AML-193 (cell line): ENCODE measurements at regions not wholly inside any gene's neighbourhood (a gene's known extent, or its start where the extent isn't known, plus 50 kb on each side); places are given as distances from the start of the nearest gene placed in this dataset.

Experiments
- DNase-seq, 2 experiments: peaks; one replicate each; lab custom pipeline; 2025; lab: John Stamatoyannopoulos, UW

DNA sequence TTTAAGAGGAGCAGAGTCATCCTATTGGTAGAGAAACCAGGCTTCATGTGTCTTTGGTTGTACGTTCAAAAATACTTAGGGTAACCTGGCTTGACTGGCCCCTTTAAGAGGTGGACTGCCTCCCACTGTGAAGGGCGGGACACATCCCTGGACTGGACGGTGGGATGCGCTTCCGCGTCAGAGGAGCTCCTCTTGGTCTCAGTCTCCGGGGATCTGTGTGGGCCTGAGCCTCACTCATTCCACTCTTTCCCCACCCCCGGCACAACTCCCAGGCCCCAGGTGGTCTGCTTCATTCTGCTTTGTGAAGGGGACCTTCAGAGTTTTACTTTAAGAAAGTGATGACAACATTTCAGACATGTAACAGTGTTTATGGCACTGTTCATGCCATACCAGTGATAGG is 601.1 kb downstream of the IRX1 start:
- DNase-seq, result no peak

- no peak for DNase-seq
These were observed 601.5 kb downstream of the IRX1 start for GRCh38 chr5:4197151-4197550.

DNA sequence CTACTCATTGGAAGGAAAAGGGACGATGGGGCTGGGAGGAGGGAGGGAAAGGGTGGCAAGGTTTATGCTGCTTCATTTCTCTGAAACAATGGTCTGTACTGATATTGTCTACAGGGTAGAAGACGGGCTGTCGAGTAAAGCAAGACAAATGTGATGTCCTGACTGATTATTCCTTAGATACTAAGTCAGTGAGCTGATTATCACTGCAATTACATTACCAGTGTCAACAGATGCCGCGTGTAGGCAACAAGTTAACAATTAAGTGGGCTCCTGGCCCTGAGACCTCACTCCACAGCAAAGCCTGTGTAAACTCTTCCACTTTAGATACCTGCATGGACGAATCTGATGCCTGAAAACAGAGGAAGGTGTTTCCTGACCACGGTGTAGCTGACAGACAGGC is 602.8 kb downstream of the IRX1 start:
- DNase-seq, result no peak

DNA sequence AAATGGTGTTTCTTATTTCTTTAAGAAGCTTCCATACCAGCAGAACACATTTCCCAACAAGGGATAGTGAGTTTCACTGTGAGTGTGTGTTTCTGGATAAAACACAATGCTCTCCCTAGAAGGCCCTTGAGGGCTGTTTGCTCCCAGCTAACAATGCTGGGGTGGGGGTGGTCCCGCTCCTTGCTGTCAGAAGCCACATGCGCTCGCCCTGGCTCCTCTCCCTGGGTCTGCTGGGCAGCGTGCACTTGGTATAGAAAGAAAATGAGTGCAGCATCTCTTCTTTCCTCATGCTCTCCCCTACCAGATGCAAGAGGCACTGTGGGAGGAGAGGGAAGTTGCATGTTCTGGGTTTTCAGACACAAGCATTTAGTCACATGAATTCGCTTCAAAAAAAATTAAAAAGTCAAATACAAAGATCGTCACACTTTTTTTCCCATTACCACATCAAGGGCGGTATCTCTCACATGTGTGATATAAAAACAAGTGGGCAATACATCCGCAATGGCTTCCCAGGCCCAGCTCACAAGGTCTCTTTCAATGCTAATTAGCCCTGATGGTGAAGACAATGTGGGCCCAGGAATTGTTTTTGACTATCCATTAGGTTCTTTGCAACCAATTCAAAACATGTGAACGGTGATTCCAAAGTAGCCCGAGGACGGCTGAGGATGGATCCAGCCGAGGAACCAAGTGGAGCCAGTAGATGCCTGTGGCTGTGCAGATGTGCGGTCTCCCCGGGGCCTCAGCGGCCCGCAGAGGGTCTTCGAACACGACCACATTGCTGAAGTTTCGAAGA is 603.6 kb downstream of the IRX1 start:
- DNase-seq, result no peak

DNA sequence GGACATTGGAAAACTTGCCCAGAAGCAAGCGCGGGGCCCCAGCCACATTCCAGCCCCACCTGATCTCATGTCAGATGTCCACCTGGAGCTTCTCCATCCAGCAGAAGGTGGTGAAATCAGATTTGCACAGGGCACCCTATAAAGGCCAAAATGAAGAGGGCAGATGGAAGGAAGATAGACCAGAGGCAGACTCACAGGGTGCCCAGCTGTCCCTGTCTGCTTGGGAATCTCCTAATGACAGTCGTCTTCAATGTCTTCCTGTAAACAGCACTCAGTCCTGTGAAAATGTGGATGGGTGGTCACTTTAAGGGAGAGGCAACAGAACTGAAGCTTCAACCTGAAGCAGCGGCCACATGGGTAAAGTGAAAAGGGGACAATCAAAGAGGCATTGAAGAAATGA is 607.5 kb downstream of the IRX1 start:
- DNase-seq, result no peak

DNA sequence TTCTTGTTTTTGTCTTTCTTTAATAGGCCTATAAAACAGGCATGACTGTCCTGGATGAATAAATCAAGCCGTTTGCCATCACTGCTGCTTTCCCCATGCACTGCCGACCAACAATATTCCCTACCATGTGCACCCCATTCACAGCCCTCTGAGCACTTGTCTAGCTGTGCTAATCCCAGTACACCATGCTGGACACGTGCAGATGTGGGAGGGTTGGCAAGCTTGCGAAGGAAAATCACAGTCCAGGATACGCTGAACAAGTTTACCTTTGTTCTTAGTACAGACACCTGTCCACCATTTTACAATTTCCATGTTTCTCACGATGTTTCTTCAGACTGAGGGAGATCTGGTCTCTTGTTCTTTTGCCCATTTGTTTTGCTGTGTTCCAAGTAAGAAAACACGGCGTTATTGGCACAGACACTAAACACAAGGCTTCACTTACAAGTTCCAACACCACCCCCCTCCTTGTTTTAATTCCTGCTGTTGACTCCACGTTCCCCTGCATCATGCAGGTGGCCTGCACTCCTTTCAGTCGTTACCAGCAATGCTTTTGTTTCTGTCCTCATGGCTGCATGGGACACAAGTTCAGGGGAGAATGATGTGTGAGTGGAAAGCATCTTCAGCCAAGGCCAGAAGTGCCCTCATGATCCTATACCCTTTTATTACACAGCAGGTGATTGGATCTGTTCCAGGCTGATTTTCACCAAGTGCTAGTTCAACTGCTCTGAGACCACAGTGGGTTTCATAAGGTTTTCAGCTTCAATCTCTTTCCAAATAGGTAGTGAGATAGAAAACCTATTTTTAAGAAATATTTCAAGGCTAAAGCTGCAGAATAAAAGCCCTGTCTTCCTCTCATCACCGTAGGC is 608.9 kb downstream of the IRX1 start:
- no peak for DNase-seq

- no peak for DNase-seq
These were observed 609.8 kb downstream of the IRX1 start for GRCh38 chr5:4205398-4205797.

DNA sequence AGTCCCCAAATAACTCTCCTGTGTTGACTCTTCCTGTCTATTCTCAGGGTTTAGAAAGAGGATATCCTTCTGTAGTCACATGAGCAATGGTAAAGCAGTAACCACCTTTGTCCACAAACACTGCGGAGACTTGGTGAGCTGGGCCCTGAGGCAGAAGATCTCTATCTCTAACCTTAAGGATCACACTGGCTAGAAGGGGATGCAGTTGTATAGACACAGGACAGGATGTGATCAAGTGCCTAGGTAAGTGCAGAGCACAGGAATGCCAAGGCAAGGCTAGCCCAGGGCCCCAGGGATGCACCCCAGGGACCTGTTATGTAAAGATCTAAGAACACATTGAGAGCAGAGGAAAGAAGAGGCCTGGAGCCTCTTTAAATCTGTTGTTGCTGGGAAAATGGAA is 610.5 kb downstream of the IRX1 start:
- DNase-seq, result no peak

DNA sequence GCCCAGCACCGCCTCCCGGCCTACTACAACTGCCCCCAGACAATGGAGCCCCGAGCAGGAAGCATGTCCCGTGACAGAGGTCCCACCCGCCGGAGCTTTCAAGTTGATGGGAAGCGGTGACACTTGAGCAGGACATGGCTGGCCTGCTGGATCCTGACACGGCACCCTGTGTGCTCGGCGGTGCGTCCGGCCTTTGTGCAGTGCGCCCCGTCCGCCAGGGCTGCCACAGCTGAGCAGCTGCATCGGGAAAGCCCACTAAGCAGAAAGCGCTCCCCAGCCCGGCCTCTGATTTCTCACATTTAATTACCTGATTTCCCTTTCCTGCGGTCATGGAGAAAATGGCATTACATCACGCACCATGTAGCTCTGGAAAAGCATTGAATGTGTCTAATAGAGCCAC is 611.9 kb downstream of the IRX1 start:
- DNase-seq, result no peak

DNA sequence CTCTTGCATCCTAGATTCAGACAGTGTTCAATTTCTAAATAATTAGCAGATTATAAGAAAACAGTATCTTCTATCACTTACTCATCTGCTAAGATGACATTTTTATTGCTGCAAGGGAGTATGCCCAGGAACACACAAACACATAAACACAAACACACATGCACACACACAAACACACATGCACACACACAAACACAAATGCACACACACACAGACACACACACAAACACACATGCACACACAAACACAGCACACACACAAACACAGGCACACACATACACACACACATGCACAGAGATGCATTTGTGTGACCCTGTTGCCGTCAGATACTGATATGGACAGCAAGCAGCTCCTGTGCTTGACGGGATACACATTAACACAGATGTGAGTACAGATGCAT is 612.9 kb downstream of the IRX1 start:
- no peak for DNase-seq

GRCh38 chr5:4208996-4209395 is 613.4 kb downstream of the IRX1 start:
- DNase-seq, result no peak

DNA sequence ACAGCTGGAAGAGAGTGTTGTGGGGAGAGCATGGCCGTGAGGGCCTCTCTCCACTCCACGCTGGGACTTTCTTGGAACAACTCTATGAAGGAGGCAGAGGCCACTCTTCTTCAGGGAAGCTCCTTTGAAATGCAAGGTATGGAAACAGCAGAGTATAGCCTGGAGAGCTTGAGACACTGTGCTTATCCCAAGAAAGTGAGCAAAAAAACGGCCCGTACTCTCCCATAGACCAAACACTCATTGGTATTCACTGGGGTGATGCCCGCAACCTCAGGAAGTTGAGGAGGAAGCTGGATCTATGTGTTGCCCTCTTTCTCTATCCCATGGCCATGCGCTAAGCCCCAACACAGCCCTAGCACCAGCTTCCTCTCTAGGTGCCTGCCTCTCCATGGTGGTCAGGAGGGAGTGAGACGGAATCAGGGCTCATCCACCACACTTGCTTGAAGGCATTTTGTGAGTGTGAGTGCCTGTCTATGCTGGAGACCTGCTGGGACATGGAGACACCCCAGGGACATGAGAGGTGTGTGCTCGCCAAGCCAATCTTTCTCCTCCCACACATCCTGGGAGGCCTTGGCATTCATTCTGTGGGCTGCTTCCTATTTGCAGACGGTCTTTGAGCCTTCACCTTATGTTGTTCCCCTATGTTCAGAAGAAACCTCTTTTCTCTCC is 616.6 kb downstream of the IRX1 start:
- no peak for DNase-seq

GRCh38 chr5:4212981-4213819 is 617.6 kb downstream of the IRX1 start:
- DNase-seq, result no peak

GRCh38 chr5:4215143-4215542 is 619.5 kb downstream of the IRX1 start:
- DNase-seq, result no peak

GRCh38 chr5:4216142-4216541 is 620.5 kb downstream of the IRX1 start:
- no peak for DNase-seq

DNA sequence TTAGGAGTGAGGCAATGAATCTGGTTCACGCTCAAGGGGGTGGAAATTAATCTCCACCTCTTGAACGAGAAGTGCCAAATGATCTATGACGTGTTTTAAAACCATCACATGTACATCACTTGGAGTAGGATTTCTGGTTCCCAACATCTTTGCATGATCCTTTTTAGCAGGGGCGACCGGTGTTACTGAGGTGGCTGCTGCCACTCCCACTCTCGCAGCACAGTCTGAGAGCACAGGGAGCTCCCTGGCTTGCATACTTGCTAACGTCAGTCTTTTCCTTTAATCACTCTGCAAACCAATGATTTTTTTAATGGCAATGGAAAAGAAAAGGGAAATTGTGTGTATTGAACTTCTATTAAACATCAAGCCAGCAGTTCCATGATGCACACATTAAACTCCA is 624.4 kb downstream of the IRX1 start:
- no peak for DNase-seq

GRCh38 chr5:4221048-4221447 is 625.4 kb downstream of the IRX1 start:
- DNase-seq, result no peak

GRCh38 chr5:4222147-4222546 is 626.5 kb downstream of the IRX1 start:
- DNase-seq, result no peak

DNA sequence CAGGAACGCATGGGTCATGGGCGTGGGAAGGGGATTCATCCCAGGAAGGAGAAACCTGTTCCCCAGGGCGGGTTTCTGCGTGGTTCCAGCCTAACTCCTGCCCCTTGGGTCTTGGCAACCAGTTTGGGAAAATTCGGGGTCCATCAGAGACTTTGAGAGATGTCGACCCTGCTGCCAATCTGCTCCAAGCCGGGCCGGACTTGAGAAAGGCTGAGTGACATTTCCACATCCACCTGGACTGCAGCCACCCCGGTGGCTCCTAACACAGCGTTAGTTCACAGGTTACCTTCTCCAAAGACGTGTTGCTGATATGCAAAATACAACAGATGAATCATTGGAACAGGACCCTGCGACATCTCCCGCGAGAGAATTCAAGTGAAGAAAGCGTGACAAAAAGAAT is 627.2 kb downstream of the IRX1 start:
- no peak for DNase-seq

DNA sequence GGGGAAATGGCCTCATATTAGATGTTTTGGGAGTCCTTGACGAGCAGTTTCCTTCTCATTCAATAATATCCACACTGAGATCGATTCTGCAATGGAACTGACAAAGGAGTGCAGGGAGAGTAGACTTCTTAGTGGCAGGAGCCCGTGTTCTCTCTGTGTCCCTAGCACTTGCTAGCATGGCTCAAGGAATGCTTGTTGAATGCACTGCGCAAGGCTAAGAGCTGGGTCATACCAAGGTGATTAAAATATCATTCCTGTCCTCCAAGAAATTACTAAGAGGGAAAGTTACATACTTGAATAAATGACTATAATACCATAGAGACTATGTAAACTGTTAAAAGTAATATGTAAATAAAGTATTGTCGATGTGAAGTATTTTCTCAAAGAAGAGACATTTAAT is 630.1 kb downstream of the IRX1 start:
- DNase-seq, result no peak

DNA sequence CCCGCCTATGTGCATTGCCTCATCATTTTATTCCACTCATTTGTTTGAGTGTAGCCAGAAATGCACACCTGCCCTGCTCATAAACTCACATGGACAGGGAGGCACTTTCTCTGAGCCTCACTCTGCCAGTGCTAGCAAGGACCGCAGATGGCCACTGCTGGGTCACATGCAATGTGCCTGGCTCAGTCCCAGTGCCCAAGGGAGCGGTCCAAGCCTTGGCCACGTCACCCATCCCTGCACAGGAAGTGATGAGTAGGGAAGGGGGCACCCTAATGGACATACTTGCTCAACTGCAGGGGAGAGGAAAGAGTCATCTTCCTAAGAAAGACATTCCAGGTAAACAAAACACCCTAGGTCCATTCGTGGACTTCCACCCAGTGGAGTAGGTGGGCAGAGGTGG is 630.9 kb downstream of the IRX1 start:
- no peak for DNase-seq

DNA sequence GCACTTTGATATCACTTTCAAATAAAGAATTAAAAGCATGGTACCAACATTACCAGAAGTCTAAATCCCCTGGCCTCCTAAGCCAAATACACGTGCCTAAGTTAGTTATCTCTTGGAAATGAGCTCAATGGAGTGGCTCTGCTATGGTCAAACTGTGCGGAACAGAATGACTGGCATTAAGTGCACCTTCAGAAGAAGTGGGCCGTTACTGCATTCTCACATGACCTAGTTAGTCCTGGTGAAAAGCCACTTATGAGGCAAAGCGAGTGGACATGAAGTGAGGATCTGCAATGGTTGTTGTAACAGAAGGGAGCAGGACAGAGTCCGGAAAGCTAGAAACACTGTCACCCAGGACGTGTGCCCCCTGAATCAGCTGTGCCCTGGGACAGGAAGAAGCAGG is 633.1 kb downstream of the IRX1 start:
- DNase-seq, result no peak
